ENCODE measurements at regions not wholly inside any gene's neighbourhood (a gene's known extent, or its start where the extent isn't known, plus 50 kb on each side); places are given as distances from the start of the nearest gene placed in this dataset.
A peak's percentile ranks its signal among the peaks of the same experiment; 100 is the strongest.

GRCh38 chr9:129523943-129524581 lies 96.8 kb downstream of the C9orf50 start:
- dilution Hi-C loops (cut with HindIII; ENCODE audit: low sequenced_read_pairs, unreplicated experiment) = no loop called here
- DNase-seq (no peak), ATAC-seq (ENCODE audit: low read depth) (no peak)
- Histone ChIP-seq H2BK120ac (ENCODE audit: low read depth, low read length) (no peak overlapping the region), H3K27me3 (ENCODE audit: control insufficient read depth, insufficient read depth, low read length) (peaks cover 4% of the 10 kb centered on the region), H2AK5ac (ENCODE audit: low read depth, low read length) (no peak overlapping the region), H3K4me1 (ENCODE audit: control insufficient read depth, insufficient read depth, low read length) (no peaks in the 10 kb centered on the region), H3K14ac (replicated peaks; ENCODE audit: low read depth, low read length) (no peak overlapping the region), H2BK20ac (ENCODE audit: low read depth, low read length) (no peak overlapping the region), H4K5ac (ENCODE audit: low read depth, low read length) (no peak overlapping the region), H2BK15ac (ENCODE audit: low read depth, low read length) (no peak overlapping the region), H3K9me3 (ENCODE audit: control insufficient read depth, insufficient read depth, low read length) (peaks cover 14% of the 10 kb centered on the region), H3K18ac (ENCODE audit: low read depth, low read length) (no peak overlapping the region), H3K79me1 (ENCODE audit: low read depth in 1 of 2, low read length in 2 of 2) (no peaks in the 10 kb centered on the region), H3K4me3 (ENCODE audit: insufficient read depth, low read depth, low read length) (no peak overlapping the region), H3K4me2 (ENCODE audit: low read depth, low read length) (no peak overlapping the region), H3K9ac (ENCODE audit: low read depth, low read length) (no peak overlapping the region), H3K36me3 (ENCODE audit: control insufficient read depth, insufficient read depth, low read length) (no peaks in the 10 kb centered on the region), H4K8ac (ENCODE audit: low read depth in 2 of 2, low read length in 2 of 2) (no peak overlapping the region), H2AFZ (replicated peaks; ENCODE audit: low read length, poor library complexity) (peak overlapping the region; percentile 71), H3K4ac (ENCODE audit: low read depth, low read length) (no peak overlapping the region), H3K9me1 (ENCODE audit: insufficient read depth, low read length) (no peaks in the 10 kb centered on the region), H3K27ac (ENCODE audit: insufficient read depth, low read length) (no peak overlapping the region), H2AK9ac (replicated peaks; ENCODE audit: low read depth, low read length, poor library complexity) (no peak overlapping the region), H4K20me1 (ENCODE audit: insufficient read depth, low read length) (no peaks in the 10 kb centered on the region), H2BK5ac (ENCODE audit: low read depth, low read length, poor library complexity, severe bottlenecking) (no peak overlapping the region), H3K56ac (ENCODE audit: extremely low read depth, insufficient read depth, low read length) (no peak overlapping the region), H4K91ac (ENCODE audit: insufficient read depth, low read depth, low read length) (no peak overlapping the region), H3K23ac (ENCODE audit: low read depth, low read length) (no peak overlapping the region)
- intact Hi-C loops (cut with micrococcal nuclease) = no loop called here
- ChIA-PET CTCF (no interaction called here), POLR2A (ENCODE audit: unreplicated experiment) (no interaction called here)
- WGBS, 2 experiments (ENCODE audit: extremely low coverage in 2 of 2, insufficient read length in 1 of 2) = 71% methylated on average over 1 of the region's 8 CpGs; no CpG with 5 or more reads in 1 of the 2 experiments
- in situ Hi-C loops (cut with MboI; ENCODE audit: low sequenced_read_pairs) = no loop called here
- TF ChIP-seq RAD21 (IDR thresholded peaks at IDR 0.05; ENCODE audit: low read length) (no peak), MAFK (IDR thresholded peaks at IDR 0.05; ENCODE audit: low read depth, low read length) (no peak)
- BruUV-seq (replicated peaks) = no TSS peak
